ENCODE measurements at regions not wholly inside any gene's neighbourhood (a gene's known extent, or its start where the extent isn't known, plus 50 kb on each side); places are given as distances from the start of the nearest gene placed in this dataset.

DNA sequence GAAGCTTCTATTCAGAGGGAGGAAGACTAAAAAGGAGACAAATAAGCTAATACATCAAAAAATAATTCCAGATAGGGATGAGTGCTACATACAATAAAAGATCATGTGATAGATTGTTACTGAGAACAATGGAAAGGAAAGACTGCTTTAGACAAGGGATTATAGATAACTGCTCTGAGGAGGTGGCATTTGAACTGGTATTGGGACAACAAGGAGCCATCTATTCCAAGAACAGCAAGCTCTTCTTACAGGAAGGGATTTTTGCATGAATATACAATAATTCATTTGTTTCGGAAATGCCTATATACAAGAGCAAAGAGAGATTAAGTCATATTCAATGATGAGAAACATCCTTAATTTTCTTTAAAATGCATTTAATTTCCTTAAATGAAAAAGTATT lies 540.5 kb upstream of the KLF12 start:
- H3K27me3 ChIP-seq (ENCODE audit: control insufficient read depth, extremely low read depth, insufficient read depth, low read length) = no peaks in the 10 kb centered on the region
- no peak overlapping the region for H3K4me3 ChIP-seq (ENCODE audit: control insufficient read depth in 2 of 3, extremely low read depth in 1 of 3, insufficient read depth in 2 of 3, low read depth in 1 of 3, low read length in 3 of 3)
- no peak overlapping the region for H3K27ac ChIP-seq (ENCODE audit: control insufficient read depth, insufficient read depth, low read length)
- peaks cover 8% of the 10 kb centered on the region for H3K4me1 ChIP-seq (ENCODE audit: control insufficient read depth, extremely low read depth, insufficient read depth, low read length)
- no peaks in the 10 kb centered on the region for H4K20me1 ChIP-seq (ENCODE audit: control insufficient read depth, extremely low read depth, insufficient read depth, low read length)
- no peaks in the 10 kb centered on the region for H3K79me2 ChIP-seq (ENCODE audit: control insufficient read depth, insufficient read depth, low read length)
- no peaks in the 10 kb centered on the region for H3K9me3 ChIP-seq (ENCODE audit: control insufficient read depth, low read depth, low read length)
- no peak for FAIRE-seq
- DNase-seq (ENCODE audit: low read depth, low spot score) = no peak
- H2AFZ ChIP-seq (ENCODE audit: control insufficient read depth, low read length) = no peak overlapping the region
- dilution Hi-C loops (cut with MboI; ENCODE audit: extremely low pct_ligation_motif_present, low sequenced_read_pairs) = no loop called here
- H3K9ac ChIP-seq (ENCODE audit: control insufficient read depth, extremely low read depth, insufficient read depth, low read length) = no peak overlapping the region
- no peaks in the 10 kb centered on the region for H3K9me1 ChIP-seq (ENCODE audit: control insufficient read depth, extremely low read depth, insufficient read depth, low read length)
- peak overlapping the region; percentile 48 for H3K4me2 ChIP-seq (ENCODE audit: control insufficient read depth, extremely low read depth, insufficient read depth, low read depth, low read length)
- no peaks in the 10 kb centered on the region for H3K36me3 ChIP-seq (ENCODE audit: control insufficient read depth in 2 of 2, extremely low read depth in 1 of 2, insufficient read depth in 2 of 2, low read length in 2 of 2)
- TF ChIP-seq, protein P1, sequence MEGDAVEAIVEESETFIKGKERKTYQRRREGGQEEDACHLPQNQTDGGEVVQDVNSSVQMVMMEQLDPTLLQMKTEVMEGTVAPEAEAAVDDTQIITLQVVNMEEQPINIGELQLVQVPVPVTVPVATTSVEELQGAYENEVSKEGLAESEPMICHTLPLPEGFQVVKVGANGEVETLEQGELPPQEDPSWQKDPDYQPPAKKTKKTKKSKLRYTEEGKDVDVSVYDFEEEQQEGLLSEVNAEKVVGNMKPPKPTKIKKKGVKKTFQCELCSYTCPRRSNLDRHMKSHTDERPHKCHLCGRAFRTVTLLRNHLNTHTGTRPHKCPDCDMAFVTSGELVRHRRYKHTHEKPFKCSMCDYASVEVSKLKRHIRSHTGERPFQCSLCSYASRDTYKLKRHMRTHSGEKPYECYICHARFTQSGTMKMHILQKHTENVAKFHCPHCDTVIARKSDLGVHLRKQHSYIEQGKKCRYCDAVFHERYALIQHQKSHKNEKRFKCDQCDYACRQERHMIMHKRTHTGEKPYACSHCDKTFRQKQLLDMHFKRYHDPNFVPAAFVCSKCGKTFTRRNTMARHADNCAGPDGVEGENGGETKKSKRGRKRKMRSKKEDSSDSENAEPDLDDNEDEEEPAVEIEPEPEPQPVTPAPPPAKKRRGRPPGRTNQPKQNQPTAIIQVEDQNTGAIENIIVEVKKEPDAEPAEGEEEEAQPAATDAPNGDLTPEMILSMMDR (optimal IDR thresholded peaks at IDR 0.05 in 1 of 3, IDR thresholded peaks at IDR 0.05 in 1 of 3, conservative IDR thresholded peaks at IDR 0.05 in 1 of 3; ENCODE audit: extremely low read depth in 1 of 3, insufficient read depth in 2 of 3, low read length in 3 of 3) = no peak
- TF ChIP-seq EZH2 (IDR thresholded peaks at IDR 0.05; ENCODE audit: low read length) = no peak

DNA sequence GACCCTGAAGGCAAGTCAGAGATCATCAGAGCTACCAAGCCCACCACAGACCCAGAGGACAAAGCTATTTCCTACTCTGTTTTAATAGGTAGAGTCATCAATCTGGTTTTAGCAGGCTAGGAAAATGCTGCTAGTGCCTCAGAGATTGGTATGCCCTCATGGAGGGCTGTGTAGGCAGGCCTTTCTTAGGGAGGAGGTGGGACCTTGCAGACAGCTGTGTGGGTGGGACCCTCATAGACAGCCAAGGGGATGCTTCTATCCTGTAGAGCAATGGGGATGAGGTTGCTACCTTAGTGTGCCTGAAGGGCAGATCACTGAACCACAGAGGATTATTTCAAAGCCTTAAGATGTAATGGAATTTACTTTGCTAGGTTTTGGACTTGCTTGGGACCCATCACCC lies 534.9 kb upstream of the KLF12 start:
- no peaks in the 10 kb centered on the region for H3K36me3 ChIP-seq (ENCODE audit: control insufficient read depth in 2 of 2, extremely low read depth in 1 of 2, insufficient read depth in 2 of 2, low read length in 2 of 2)
- TF ChIP-seq, protein P1 (optimal IDR thresholded peaks at IDR 0.05 in 1 of 3, IDR thresholded peaks at IDR 0.05 in 1 of 3, conservative IDR thresholded peaks at IDR 0.05 in 1 of 3; ENCODE audit: extremely low read depth in 1 of 3, insufficient read depth in 2 of 3, low read length in 3 of 3) = no peak
- no peak for TF ChIP-seq EZH2 (IDR thresholded peaks at IDR 0.05; ENCODE audit: low read length)
- no peaks in the 10 kb centered on the region for H4K20me1 ChIP-seq (ENCODE audit: control insufficient read depth, extremely low read depth, insufficient read depth, low read length)

More for the DNA sequence above, 534.9 kb upstream of the KLF12 start:
- Histone ChIP-seq H3K9ac (ENCODE audit: control insufficient read depth, extremely low read depth, insufficient read depth, low read length) (no peak overlapping the region), H3K79me2 (ENCODE audit: control insufficient read depth, insufficient read depth, low read length) (no peaks in the 10 kb centered on the region), H3K4me1 (ENCODE audit: control insufficient read depth, extremely low read depth, insufficient read depth, low read length) (no peaks in the 10 kb centered on the region), H3K27me3 (ENCODE audit: control insufficient read depth, extremely low read depth, insufficient read depth, low read length) (no peaks in the 10 kb centered on the region), H2AFZ (ENCODE audit: control insufficient read depth, low read length) (no peak overlapping the region), H3K4me2 (ENCODE audit: control insufficient read depth, extremely low read depth, insufficient read depth, low read depth, low read length) (no peak overlapping the region), H3K9me3 (ENCODE audit: control insufficient read depth, low read depth, low read length) (no peaks in the 10 kb centered on the region), H3K27ac (ENCODE audit: control insufficient read depth, insufficient read depth, low read length) (no peak overlapping the region), H3K4me3 (ENCODE audit: control insufficient read depth in 2 of 3, extremely low read depth in 1 of 3, insufficient read depth in 2 of 3, low read depth in 1 of 3, low read length in 3 of 3) (no peak overlapping the region), H3K9me1 (ENCODE audit: control insufficient read depth, extremely low read depth, insufficient read depth, low read length) (no peaks in the 10 kb centered on the region)
- dilution Hi-C loops (cut with MboI; ENCODE audit: extremely low pct_ligation_motif_present, low sequenced_read_pairs) = no loop called here
- FAIRE-seq (no peak), DNase-seq (ENCODE audit: low read depth, low spot score) (no peak)
